Stimulated activated naive CD8-positive, alpha-beta T cell treated with anti-CD3 and anti-CD28 coated beads, Interleukin-15, Interleukin-2, amounts not matched to agents 100 U/mL and 50 U/mL, for 24 hours (primary cell): ENCODE measurements at regions not wholly inside any gene's neighbourhood (a gene's known extent, or its start where the extent isn't known, plus 50 kb on each side); places are given as distances from the start of the nearest gene placed in this dataset.
"Not testable (repeated sequence)": the region's sequence is repeated elsewhere in the genome, so short reads cannot be mapped to it uniquely, and the experiment has no call there.

Experiments
- ATAC-seq: fragments of 150-1000 bp; cut with Tn5 transposase; one replicate; pipeline ENCODE4 v1.10.0; 2021
- DNase-seq: peaks from one replicate; pipeline ENCODE4 v3.0.0; 2021

- ATAC-seq (no peak), DNase-seq (no peak)
Observed at GRCh38 chr5:91607675-91608074, 224.6 kb upstream of the ARRDC3 start.

DNA sequence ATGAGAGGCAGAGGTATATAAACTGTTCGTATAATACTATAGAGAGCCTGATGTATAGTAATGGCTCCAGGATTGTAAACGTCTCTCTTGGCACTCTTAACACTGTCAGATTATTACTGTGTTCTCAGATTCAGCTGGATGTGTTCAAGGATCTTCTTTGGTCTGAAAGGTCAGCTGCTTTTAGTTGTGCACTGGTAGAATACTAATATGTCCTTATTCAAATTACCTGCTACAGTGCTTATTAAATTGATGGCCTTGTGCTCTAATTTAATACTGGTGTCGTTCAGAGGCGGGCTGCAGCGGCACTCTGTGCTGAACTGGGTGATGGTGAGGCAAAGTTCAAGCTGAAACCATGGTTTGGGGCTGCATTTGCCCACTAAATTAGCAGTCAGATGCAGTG, 216.7 kb upstream of the ARRDC3 start:
- no peak for DNase-seq
- ATAC-seq = no peak

- no peak for DNase-seq
- no peak for ATAC-seq
Observed at GRCh38 chr5:91598216-91598615, 215.1 kb upstream of the ARRDC3 start.

- ATAC-seq (no peak), DNase-seq (no peak)
Observed at GRCh38 chr5:91595424-91595823, 212.3 kb upstream of the ARRDC3 start.

DNA sequence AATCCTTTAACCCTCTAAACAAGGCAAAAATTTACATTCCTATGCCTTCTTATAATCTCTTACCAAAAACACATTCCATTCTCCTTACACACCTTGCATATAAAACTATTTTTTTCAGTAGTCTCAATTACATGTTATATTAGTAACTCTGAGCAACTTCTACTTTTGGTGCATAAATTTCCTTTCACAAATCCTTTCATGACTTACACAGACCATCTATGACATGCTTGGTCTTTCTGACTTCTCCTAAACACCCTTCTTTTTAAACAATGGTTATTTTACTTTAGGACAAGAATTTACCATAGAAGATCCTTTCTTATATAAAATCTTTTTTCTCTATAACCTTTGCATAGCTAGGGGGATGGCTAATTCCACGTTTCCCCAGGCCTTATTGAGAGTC, 208.0 kb upstream of the ARRDC3 start:
- DNase-seq (no peak), ATAC-seq (no peak)

DNA sequence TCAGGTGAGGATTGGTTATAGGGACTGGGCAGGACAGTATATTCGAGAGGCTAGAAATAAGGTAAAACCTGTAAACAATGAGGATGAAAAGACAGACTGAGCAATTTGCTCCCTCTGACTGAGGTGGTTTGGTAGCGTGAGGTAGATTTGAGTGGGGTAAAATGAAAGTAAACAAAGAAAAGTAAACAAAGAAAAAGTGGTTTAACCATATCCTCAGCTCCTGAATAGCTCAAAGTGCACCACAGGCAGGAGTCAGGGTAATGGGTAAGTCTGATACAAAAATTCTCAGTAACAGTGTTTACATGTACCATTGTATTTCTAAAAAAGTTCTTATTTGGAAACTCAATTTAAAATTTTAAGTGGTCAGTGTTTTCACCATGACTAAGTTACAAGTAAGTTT, 203.1 kb upstream of the ARRDC3 start:
- ATAC-seq = no peak

DNA sequence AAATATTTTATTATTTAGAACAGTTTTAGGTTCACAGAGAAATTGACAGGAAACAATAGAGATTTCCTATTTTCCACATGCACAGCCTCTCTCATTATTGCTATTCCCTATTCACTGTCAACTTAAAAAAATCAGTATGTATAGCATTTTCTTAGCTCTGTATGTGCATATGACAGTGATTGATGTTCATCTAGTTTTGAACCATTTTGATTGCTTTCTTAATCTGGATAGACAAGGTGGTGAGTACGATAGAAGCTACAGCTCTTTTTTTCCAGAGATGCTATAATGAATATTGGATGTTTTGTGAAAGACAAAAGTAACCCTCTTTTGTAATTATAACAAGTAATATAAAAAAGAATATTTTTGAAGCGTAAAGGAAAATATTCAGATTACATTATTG, 201.2 kb upstream of the ARRDC3 start:
- no peak for ATAC-seq
- DNase-seq = no peak

More for the DNA sequence above, 203.1 kb upstream of the ARRDC3 start:
- DNase-seq = no peak

- not testable (repeated sequence) for ATAC-seq, DNase-seq
Observed at GRCh38 chr5:91566012-91566411, 182.9 kb upstream of the ARRDC3 start.

DNA sequence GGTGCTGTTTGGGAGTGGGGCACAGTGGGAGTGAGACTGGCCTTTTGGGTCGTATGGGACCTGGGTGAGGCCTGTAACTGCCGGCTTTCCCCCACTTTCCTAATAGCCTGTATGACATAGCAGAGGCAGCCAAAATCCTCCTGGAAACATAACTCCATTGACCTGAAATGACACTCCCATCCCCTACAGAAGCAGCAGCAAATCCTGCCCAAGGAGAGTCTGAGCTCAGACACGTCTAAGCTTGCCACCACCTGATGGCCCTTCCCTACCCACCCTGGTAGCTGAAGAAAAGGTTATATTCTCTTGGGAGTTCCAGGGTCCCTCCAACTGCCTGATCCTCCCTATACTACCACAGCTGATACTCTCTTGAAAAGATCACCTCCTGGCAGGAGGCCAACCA, 179.8 kb upstream of the ARRDC3 start:
- no peak for DNase-seq
- ATAC-seq = no peak

GRCh38 chr5:91541696-91542095, 158.6 kb upstream of the ARRDC3 start:
- ATAC-seq (no peak), DNase-seq (no peak)

GRCh38 chr5:91538179-91538578, 155.1 kb upstream of the ARRDC3 start:
- ATAC-seq (no peak), DNase-seq (no peak)

- no peak for DNase-seq
- ATAC-seq = no peak
Observed at GRCh38 chr5:91535499-91535898, 152.4 kb upstream of the ARRDC3 start.

GRCh38 chr5:91534332-91534731, 151.2 kb upstream of the ARRDC3 start:
- DNase-seq (no peak), ATAC-seq (no peak)

GRCh38 chr5:91532779-91533178, 149.7 kb upstream of the ARRDC3 start:
- DNase-seq = no peak
- ATAC-seq = no peak

DNA sequence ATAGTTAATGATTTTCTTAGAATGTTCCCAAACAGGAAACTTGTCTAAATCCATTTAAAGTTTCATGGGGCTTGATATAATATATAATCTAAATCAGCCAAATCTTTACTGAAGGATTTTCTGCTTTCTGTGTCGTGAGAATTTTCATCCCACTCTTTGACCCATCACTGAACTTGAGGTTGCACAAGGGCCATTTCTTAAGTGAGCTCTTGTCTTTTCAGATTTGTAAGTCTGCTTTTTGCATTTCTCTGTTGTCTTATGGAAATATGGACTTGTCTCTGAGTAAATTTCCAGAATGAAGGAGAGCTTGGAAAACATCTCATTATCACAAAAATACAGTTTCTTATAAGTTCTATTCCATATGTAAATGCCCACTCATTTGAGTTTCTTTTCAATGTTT, 149.2 kb upstream of the ARRDC3 start:
- no peak for DNase-seq
- no peak for ATAC-seq

DNA sequence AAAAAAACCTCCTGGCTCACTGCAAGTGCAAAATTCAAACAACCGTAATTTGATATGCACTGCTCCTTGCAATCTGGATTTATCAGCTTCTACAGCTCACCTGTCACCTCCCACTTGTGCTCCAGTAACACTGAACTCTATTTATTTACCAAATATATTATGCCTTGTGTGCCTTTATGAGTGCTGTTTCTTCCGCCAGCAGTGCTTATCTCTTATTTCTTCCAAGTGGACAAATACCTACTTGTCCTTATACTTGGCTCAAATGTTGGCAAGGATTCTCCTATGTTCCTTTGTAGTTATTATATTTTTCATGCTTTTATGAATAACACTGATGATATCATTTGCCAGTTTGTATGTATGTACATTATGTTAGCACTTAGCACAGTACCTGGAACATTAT, 145.7 kb upstream of the ARRDC3 start:
- no peak for ATAC-seq

DNA sequence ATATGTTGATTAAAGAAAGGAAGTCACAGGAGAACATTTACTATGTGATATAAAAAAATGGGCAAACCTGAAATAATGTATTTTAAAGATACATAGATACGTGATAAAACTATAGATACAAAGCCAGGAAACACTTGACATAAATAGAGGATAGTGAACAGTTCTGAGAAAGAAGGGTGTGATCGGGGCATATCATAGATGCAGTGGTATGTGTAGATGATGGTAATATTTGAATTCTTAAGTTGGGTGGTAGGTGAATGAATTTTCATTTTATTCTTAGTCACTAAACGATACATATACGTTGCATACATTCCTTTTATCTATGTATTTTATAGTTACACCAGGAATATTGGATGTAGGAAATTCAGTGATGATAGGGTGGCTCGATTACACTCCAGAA, 138.7 kb upstream of the ARRDC3 start:
- ATAC-seq = no peak
- no peak for DNase-seq

More for the DNA sequence above, 145.7 kb upstream of the ARRDC3 start:
- no peak for DNase-seq

DNA sequence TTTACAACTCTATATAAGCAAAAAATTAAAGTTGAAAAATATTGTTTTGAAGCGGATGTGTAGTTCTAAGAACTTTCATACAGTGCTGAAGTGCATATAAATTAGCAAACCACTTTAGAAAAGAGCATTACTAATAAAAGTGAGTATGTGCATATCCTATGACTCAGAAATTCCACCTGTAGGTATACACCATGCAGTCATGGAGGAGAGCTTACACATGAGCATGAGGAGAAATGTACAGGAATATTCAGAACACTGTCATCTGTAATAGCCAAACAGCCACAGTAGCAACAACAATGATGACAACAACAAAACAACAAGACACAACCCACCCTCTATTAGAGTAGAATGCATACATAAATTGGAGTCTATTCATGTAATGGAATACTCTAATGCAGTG, 138.2 kb upstream of the ARRDC3 start:
- ATAC-seq (peak; percentile 43), DNase-seq (no peak)

DNA sequence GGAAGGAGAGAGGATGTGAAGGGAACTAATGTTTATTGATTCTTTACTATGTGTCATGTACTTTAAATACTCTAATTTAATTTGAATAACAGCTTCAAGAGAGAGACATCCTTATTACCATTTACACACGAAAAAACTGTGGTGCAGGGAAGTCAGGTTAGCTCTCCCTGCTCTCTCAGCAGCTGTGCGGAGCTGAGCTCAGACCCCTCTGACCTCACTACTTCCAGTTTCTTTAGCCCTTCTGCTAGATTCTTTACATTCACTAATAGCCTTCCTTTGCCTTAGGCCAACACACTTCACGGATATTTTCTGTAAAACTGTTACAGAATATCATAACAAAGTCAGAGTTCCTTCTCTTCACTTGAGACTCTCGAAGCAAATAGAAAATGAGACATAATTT, 131.3 kb upstream of the ARRDC3 start:
- ATAC-seq = no peak
- no peak for DNase-seq

DNA sequence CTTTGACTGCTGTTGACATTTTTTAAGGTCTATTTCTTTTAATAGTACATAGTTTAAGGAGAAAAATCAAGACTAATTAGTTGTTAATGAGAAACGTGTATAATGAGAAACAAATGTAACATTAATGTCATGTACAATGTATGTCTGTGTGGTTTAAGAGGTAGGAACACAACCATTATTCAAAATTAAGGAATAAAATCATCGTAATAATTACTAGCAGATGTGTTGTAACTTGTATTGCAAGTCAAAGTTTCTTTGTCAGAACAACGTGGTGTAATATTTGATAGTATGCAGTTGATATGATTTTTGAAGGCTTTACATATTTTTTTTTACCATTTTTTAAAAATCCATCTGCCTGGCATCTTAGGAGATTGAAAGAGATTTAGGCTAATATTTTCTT, 120.2 kb upstream of the ARRDC3 start:
- DNase-seq (no peak), ATAC-seq (no peak)

DNA sequence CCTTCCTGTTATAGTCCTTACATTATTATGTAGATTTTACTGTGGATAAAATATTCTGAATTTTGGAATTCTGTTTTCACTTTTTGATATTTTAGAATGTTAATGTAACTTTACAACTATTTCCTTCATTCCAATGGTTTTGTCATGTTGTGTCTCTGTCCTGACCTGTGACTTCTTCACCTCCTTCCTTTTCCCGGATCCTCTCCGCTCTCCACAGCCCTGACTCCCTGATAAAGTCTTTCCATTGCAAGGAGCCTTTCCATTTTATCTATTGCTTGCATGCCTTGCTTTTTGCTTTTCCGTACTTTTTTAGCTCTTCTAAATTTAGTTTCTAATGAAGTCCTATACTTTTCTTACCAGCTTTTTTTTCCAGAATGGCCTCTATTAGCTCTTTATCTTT, 117.6 kb upstream of the ARRDC3 start:
- no peak for ATAC-seq
- no peak for DNase-seq

- ATAC-seq (no peak), DNase-seq (no peak)
Observed at GRCh38 chr5:91499943-91500531, 116.9 kb upstream of the ARRDC3 start.

GRCh38 chr5:91495699-91496098, 112.6 kb upstream of the ARRDC3 start:
- no peak for ATAC-seq

DNA sequence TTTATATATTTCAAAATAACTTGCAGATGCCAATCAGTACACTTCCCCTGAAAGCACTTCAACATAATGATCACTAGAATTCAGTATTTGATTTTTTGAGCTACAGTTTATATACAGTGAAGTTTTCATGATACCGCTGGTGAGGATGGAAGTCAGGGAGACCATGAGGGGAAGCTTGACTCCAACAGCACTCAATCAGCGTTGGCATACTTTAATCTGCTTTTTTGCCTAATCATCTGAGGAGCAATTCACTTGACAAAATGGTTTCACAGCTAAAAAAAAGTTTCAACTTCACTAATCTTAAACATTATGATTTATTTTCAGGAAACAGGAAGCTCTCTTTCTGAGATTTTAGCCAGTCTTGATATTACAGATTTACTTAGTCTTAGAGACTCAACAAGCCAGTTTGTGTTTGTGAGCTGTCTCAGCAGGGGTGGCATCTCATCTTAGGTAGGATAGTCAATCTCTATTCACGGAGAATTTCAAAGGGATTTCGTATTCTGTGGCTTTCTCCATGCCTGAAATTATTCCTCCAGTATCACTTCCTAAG, 111.4 kb upstream of the ARRDC3 start:
- no peak for DNase-seq
- no peak for ATAC-seq

More at GRCh38 chr5:91495699-91496098, 112.6 kb upstream of the ARRDC3 start:
- DNase-seq = no peak

DNA sequence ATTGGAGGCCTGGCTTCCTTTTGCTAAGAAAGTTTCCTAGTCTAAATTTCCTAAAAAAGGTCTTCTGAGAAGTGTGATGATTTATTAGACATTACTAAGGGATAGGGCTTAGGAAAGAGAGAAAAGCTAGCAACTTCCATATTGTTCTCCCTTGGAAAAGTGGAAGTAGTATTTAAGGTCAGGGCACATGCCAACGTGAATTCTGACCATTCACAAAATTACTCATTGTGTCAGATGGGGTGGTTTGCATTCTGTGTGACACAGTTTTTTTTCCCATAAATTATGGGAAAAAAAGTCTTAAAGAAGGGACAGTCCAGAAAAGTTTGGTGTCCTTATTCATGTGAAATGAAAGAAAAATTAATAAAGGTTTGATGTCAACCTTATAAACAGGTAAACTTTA, 110.0 kb upstream of the ARRDC3 start:
- DNase-seq (no peak), ATAC-seq (no peak)
